Transverse colon (tissue), 4 donors: ENCODE measurements at regions not wholly inside any gene's neighbourhood (a gene's known extent, or its start where the extent isn't known, plus 50 kb on each side); places are given as distances from the start of the nearest gene placed in this dataset.

Experiments used
- EP300 ChIP-seq: sonication (generic); formaldehyde crosslinking; IDR thresholded peaks from one replicate; pipeline ENCODE4 v1.6.1; 2017; ENCODE audit warnings: antibody characterized with exemption, low read depth
- POLR2A ChIP-seq: fragments of 450-650 bp; IDR thresholded peaks from one replicate; pipeline ENCODE4 v1.6.1; 2016; ENCODE audit warnings: antibody characterized with exemption, mild to moderate bottlenecking, moderate library complexity
- POLR2AphosphoS5 ChIP-seq, 3 donors: sonication (generic); formaldehyde crosslinking; IDR thresholded peaks; one replicate each; pipeline ENCODE4 v1.6.1; 2016; ENCODE audit warnings: antibody characterized with exemption in 3 of 3
- TF ChIP-seq, protein P1 (sequence below), 5 experiments: fragments of 200-600 bp in 3 of 5; fragments of 450-650 bp in 2 of 5; sonication (generic) in 3 of 5; IDR thresholded peaks; 1 replicate in 2 of 5; 2 replicates in 3 of 5; pipeline ENCODE4 v1.5.1; 2016 to 2017; ENCODE audit warnings: antibody characterized with exemption in 5 of 5, inconsistent platforms in 3 of 5, mild to moderate bottlenecking in 2 of 5, moderate library complexity in 1 of 5

DNA sequence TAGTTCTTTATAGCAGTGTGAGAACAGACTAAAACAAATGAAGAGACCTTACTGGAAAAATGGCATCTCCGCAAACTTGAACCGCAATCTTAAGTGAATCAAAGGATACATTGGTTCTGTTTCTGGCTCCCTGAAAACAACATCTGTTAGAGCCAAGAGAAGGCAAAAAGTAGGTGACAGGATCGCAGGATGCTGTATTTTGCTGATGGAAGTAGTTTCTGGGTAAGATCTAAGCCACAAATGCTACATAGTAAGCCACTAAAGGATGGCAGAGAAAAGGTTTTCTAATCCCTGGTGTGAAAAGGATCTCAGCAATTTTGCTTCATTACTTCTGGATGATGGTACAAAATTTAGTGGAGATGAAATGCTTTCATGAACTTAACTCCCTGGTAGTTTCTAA, 63.3 kb upstream of the HTR4 start:
- TF ChIP-seq POLR2A (no peak), EP300 (no peak), POLR2AphosphoS5 (IDR thresholded peaks at IDR 0.05) (no peak)
- TF ChIP-seq, protein P1, sequence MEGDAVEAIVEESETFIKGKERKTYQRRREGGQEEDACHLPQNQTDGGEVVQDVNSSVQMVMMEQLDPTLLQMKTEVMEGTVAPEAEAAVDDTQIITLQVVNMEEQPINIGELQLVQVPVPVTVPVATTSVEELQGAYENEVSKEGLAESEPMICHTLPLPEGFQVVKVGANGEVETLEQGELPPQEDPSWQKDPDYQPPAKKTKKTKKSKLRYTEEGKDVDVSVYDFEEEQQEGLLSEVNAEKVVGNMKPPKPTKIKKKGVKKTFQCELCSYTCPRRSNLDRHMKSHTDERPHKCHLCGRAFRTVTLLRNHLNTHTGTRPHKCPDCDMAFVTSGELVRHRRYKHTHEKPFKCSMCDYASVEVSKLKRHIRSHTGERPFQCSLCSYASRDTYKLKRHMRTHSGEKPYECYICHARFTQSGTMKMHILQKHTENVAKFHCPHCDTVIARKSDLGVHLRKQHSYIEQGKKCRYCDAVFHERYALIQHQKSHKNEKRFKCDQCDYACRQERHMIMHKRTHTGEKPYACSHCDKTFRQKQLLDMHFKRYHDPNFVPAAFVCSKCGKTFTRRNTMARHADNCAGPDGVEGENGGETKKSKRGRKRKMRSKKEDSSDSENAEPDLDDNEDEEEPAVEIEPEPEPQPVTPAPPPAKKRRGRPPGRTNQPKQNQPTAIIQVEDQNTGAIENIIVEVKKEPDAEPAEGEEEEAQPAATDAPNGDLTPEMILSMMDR (IDR thresholded peaks at IDR 0.05): no peak
